Liver (tissue), 8 donors: ENCODE measurements at regions not wholly inside any gene's neighbourhood (a gene's known extent, or its start where the extent isn't known, plus 50 kb on each side); places are given as distances from the start of the nearest gene placed in this dataset.

Source experiments
- DNase-seq: peaks from one replicate; pipeline ENCODE4 v3.0.0-alpha.2; 2017; ENCODE audit warnings: low spot score
- H3K27ac ChIP-seq, 2 donors: one replicate each; pipeline ENCODE4 v1.7.0; 2013; ENCODE audit warnings: inconsistent platforms in 2 of 2, low read length in 2 of 2, control low read depth in 1 of 2, low read depth in 1 of 2, mild to moderate bottlenecking in 1 of 2
- H3K27me3 ChIP-seq, 4 donors: one replicate each; pipeline versions ENCODE4 v1.6.1 to v1.7.0; 2013; ENCODE audit warnings: low read length in 3 of 4, inconsistent platforms in 1 of 4, mild to moderate bottlenecking in 1 of 4, moderate library complexity in 1 of 4; ENCODE audit not compliant: control insufficient read depth in 4 of 4, insufficient read depth in 4 of 4
- H3K36me3 ChIP-seq, 4 donors: one replicate each; pipeline versions ENCODE4 v1.6.1 to v1.7.0; 2013; ENCODE audit warnings: low read length in 3 of 4, mild to moderate bottlenecking in 3 of 4, low read depth in 1 of 4, moderate library complexity in 1 of 4; ENCODE audit not compliant: control insufficient read depth in 4 of 4, insufficient read depth in 3 of 4
- H3K4me1 ChIP-seq, 4 donors: one replicate each; pipeline versions ENCODE4 v1.6.1 to v1.7.0; 2013; ENCODE audit warnings: low read length in 3 of 4, mild to moderate bottlenecking in 3 of 4, moderate library complexity in 1 of 4; ENCODE audit not compliant: control insufficient read depth in 4 of 4, insufficient read depth in 4 of 4
- H3K4me3 ChIP-seq, 3 donors: one replicate each; pipeline versions ENCODE4 v1.6.1 to v1.7.0; 2013; ENCODE audit warnings: low read length in 3 of 3, control low read depth in 1 of 3, low read depth in 1 of 3, mild to moderate bottlenecking in 1 of 3
- H3K9ac ChIP-seq, 2 donors: one replicate each; pipeline ENCODE4 v1.7.0; 2013; ENCODE audit warnings: low read length in 2 of 2, mild to moderate bottlenecking in 2 of 2, moderate library complexity in 2 of 2, control low read depth in 1 of 2, low read depth in 1 of 2
- H3K9me3 ChIP-seq, 4 donors: one replicate each; pipeline versions ENCODE4 v1.6.1 to v1.7.0; 2013; ENCODE audit warnings: low read length in 3 of 4; ENCODE audit not compliant: control insufficient read depth in 4 of 4
- ATF3 ChIP-seq: IDR thresholded peaks from 2 replicates; pipeline ENCODE4 v1.6.1; 2016; ENCODE audit warnings: antibody characterized with exemption
- EGR1 ChIP-seq, 2 donors: IDR thresholded peaks; 2 replicates each; pipeline ENCODE4 v1.6.1; 2016 to 2018; ENCODE audit warnings: antibody characterized with exemption in 2 of 2, low read depth in 2 of 2
- FOXA1 ChIP-seq: IDR thresholded peaks from 2 replicates; pipeline ENCODE4 v1.6.1; 2016; ENCODE audit warnings: antibody characterized with exemption
- HNF4A ChIP-seq, 2 donors: conservative IDR thresholded peaks; 2 replicates each; pipeline ENCODE4 v1.6.1; 2016; ENCODE audit warnings: antibody characterized with exemption in 2 of 2, mild to moderate bottlenecking in 2 of 2
- HNF4G ChIP-seq: IDR thresholded peaks from 2 replicates; pipeline ENCODE4 v1.6.1; 2016; ENCODE audit warnings: antibody characterized with exemption
- JUND ChIP-seq, 2 donors: IDR thresholded peaks; 2 replicates each; pipeline ENCODE4 v1.6.1; 2016; ENCODE audit warnings: antibody characterized with exemption in 2 of 2
- RAD21 ChIP-seq, 2 donors: IDR thresholded peaks; 2 replicates each; pipeline ENCODE4 v1.6.1; 2016; ENCODE audit warnings: antibody characterized with exemption in 2 of 2, mild to moderate bottlenecking in 2 of 2
- REST ChIP-seq: IDR thresholded peaks from 2 replicates; pipeline ENCODE4 v1.6.1; 2016; ENCODE audit warnings: antibody characterized with exemption, mild to moderate bottlenecking
- RXRA ChIP-seq, 2 donors: IDR thresholded peaks; 2 replicates each; pipeline ENCODE4 v1.6.1; 2017 to 2018; ENCODE audit warnings: antibody characterized with exemption in 2 of 2, mild to moderate bottlenecking in 1 of 2
- TAF1 ChIP-seq: conservative IDR thresholded peaks from 2 replicates; pipeline ENCODE4 v1.6.1; 2016; ENCODE audit warnings: antibody characterized with exemption, mild to moderate bottlenecking
- YY1 ChIP-seq: IDR thresholded peaks from 2 replicates; pipeline ENCODE4 v1.6.1; 2016; ENCODE audit warnings: antibody characterized with exemption, mild to moderate bottlenecking
- WGBS: extraction: QIAGEN DNeasy Blood & Tissue Kit; methylation state at CpG from one replicate; pipeline ENCODE4 v1.1.7; 2013; 5-methylcytosine and 5-hydroxymethylcytosine counted together
- TF ChIP-seq, protein P1 (sequence below): IDR thresholded peaks from 2 replicates; pipeline ENCODE4 v1.6.1; 2016; ENCODE audit warnings: antibody characterized with exemption
- TF ChIP-seq, protein P2 (sequence below): fragments of 150-350 bp; IDR thresholded peaks from 2 replicates; pipeline ENCODE4 v1.5.1; 2017; ENCODE audit warnings: improper control_type of control experiment, low read depth, low read length; ENCODE audit not compliant: missing input control
- donor health status: healthy.
- donor health status: healthy.
- donor health status: healthy.
- donor health status: healthy.
- donor health status: healthy.

DNA sequence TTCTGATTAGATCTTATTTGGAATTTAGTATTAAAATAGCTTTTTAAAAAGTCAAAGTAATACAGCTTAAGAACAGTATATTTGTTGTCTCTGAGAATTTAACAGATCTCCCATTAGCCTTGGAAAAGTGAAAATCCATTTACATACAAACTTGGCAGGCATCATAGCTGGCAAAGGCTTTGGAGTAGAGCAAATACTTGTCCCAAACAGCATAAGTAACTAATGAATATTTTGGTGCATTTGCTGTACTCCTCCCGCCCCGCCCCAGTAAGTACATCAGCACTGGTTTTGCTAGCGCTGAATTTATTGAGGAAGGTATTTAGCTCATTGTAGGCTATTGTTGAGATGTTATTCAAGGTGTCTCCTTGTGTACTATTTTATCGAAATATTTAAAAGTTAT, 417.7 kb upstream of the KAZN start (continued):
- TF ChIP-seq ATF3 (no peak), RXRA (IDR thresholded peaks at IDR 0.05) (no peak)

DNA sequence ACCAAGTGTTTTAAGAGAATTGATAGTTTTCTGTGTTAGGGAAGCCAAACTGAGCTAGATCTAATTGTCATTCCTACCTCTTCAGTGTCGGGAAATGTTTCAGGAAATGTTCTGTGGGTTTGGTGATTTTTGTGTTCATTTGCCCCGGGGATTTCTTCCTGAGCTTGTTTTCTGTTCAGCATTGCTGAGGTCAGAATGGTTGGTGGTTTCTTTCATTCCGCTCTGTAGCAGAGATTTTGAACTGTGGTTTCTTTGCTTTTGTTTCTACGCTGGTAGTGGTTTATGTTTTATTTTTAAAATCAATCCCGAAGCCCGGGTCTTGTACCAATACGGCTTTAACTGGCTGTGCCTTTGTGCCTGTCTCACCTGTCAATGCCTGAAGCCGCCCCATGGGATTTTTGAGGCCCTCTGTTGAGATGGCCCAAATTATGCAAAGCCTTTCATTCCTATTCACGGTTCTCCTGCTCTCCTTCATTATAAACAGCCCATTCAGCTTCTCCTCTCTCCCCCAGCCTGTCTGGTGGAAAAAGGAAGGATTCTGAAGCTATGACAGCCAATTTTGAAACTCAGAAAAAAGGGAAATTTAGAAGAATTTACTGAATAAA, 417.2 kb upstream of the KAZN start:
- no peak overlapping the region for H3K9ac ChIP-seq
- H3K36me3 ChIP-seq: no peaks in the 10 kb centered on the region
- TF ChIP-seq HNF4A (conservative IDR thresholded peaks at IDR 0.05) (no peak), ATF3 (no peak)
- H3K27ac ChIP-seq: no peak overlapping the region
- H3K4me1 ChIP-seq: no peaks in the 10 kb centered on the region
- H3K27me3 ChIP-seq: peaks cover 0 to 4% (median 2%) of the 10 kb centered on the region in 4 donors
- no peak for DNase-seq
- H3K4me3 ChIP-seq: no peak overlapping the region
- 65% methylated on average over 9 of the region's 9 CpGs for WGBS
- H3K9me3 ChIP-seq: peaks cover 0 to 2% (median 0%) of the 10 kb centered on the region in 4 donors

DNA sequence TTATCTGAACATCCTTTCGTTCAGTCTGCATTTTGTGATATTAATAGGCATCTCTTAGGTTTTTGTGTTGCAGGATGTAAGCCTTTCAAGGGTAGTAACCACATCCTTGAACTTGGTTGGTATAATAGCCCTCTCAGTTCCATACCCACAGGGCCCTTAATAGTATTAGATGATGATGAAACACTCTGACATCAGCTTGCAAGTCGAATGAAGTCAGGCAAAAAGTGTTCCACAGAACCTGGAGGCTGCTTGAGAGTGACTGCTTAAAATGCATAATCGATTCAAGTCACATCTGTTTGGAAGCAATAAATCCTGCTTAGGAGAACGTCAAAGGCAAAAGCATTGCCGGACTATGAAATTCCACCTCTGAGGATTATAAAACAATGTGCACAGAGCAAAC, 415.6 kb upstream of the KAZN start:
- H3K36me3 ChIP-seq: no peaks in the 10 kb centered on the region
- TF ChIP-seq FOXA1: no peak
- no peak for TF ChIP-seq TAF1
- TF ChIP-seq, protein P1, sequence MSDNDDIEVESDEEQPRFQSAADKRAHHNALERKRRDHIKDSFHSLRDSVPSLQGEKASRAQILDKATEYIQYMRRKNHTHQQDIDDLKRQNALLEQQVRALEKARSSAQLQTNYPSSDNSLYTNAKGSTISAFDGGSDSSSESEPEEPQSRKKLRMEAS: no peak
- TF ChIP-seq, protein P2, sequence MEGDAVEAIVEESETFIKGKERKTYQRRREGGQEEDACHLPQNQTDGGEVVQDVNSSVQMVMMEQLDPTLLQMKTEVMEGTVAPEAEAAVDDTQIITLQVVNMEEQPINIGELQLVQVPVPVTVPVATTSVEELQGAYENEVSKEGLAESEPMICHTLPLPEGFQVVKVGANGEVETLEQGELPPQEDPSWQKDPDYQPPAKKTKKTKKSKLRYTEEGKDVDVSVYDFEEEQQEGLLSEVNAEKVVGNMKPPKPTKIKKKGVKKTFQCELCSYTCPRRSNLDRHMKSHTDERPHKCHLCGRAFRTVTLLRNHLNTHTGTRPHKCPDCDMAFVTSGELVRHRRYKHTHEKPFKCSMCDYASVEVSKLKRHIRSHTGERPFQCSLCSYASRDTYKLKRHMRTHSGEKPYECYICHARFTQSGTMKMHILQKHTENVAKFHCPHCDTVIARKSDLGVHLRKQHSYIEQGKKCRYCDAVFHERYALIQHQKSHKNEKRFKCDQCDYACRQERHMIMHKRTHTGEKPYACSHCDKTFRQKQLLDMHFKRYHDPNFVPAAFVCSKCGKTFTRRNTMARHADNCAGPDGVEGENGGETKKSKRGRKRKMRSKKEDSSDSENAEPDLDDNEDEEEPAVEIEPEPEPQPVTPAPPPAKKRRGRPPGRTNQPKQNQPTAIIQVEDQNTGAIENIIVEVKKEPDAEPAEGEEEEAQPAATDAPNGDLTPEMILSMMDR: no peak
- TF ChIP-seq HNF4G: no peak
- no peak for TF ChIP-seq YY1
- no peak for TF ChIP-seq RAD21 (IDR thresholded peaks at IDR 0.05)
- TF ChIP-seq REST: no peak
- no peak for TF ChIP-seq EGR1 (IDR thresholded peaks at IDR 0.05; ENCODE audit: low read depth in 2 of 2)
- no peak for TF ChIP-seq JUND (IDR thresholded peaks at IDR 0.05)
- no peak for TF ChIP-seq RXRA (IDR thresholded peaks at IDR 0.05)
- no peaks in the 10 kb centered on the region for H3K4me1 ChIP-seq
- 82% methylated on average over 5 of the region's 5 CpGs for WGBS
- no peak overlapping the region for H3K9ac ChIP-seq
- H3K27ac ChIP-seq: no peak overlapping the region
- H3K27me3 ChIP-seq: peaks cover 0 to 4% (median 2%) of the 10 kb centered on the region in 4 donors
- no peak for DNase-seq
- H3K9me3 ChIP-seq: peaks cover 0 to 2% (median 0%) of the 10 kb centered on the region in 4 donors
- H3K4me3 ChIP-seq: no peak overlapping the region
